ENCODE measurements at regions not wholly inside any gene's neighbourhood (a gene's known extent, or its start where the extent isn't known, plus 50 kb on each side); places are given as distances from the start of the nearest gene placed in this dataset.

GRCh38 chr20:12825226-12825595, 183.6 kb upstream of the SPTLC3 start:
- peaks cover 59% of the 10 kb centered on the region for H3K4me1 Mint-ChIP-seq
- H3K27ac Mint-ChIP-seq, result peak overlapping the region in 2 of 3 experiments; percentile 67 to 82
- peak overlapping the region in 1 of 3 experiments; percentile 5 for H3K4me3 Mint-ChIP-seq
- no peak for TF ChIP-seq CTCF (IDR thresholded peaks at IDR 0.05; ENCODE audit: unreplicated experiment in 3 of 3)
- H3K36me3 Mint-ChIP-seq (ENCODE audit: low read depth), result no peaks in the 10 kb centered on the region
- no peaks in the 10 kb centered on the region for H3K27me3 Mint-ChIP-seq (ENCODE audit: low read depth)
- H3K9me3 Mint-ChIP-seq, result no peaks in the 10 kb centered on the region

GRCh38 chr20:12827816-12828385, 180.9 kb upstream of the SPTLC3 start:
- H3K27me3 Mint-ChIP-seq (ENCODE audit: low read depth), result no peaks in the 10 kb centered on the region
- no peak overlapping the region for H3K4me3 Mint-ChIP-seq
- TF ChIP-seq CTCF (IDR thresholded peaks at IDR 0.05; ENCODE audit: unreplicated experiment in 3 of 3), result no peak

GRCh38 chr20:12829170-12829569, 179.6 kb upstream of the SPTLC3 start:
- Mint-ChIP-seq H3K4me1 (peaks cover 33% of the 10 kb centered on the region), H3K4me3 (no peak overlapping the region), H3K36me3 (ENCODE audit: low read depth) (no peaks in the 10 kb centered on the region), H3K9me3 (peaks cover 3% of the 10 kb centered on the region), H3K27ac (no peak overlapping the region), H3K27me3 (ENCODE audit: low read depth) (no peaks in the 10 kb centered on the region)
- TF ChIP-seq CTCF (IDR thresholded peaks at IDR 0.05; ENCODE audit: unreplicated experiment in 3 of 3), result no peak

More at GRCh38 chr20:12827816-12828385, 180.9 kb upstream of the SPTLC3 start:
- Mint-ChIP-seq H3K36me3 (ENCODE audit: low read depth) (no peaks in the 10 kb centered on the region), H3K9me3 (peaks cover 3% of the 10 kb centered on the region), H3K4me1 (peaks cover 39% of the 10 kb centered on the region), H3K27ac (no peak overlapping the region)

GRCh38 chr20:12833861-12834260, 174.9 kb upstream of the SPTLC3 start:
- no peak for TF ChIP-seq CTCF (IDR thresholded peaks at IDR 0.05; ENCODE audit: unreplicated experiment in 3 of 3)
- Mint-ChIP-seq H3K4me1 (peaks cover 7% of the 10 kb centered on the region), H3K36me3 (ENCODE audit: low read depth) (no peaks in the 10 kb centered on the region), H3K27ac (no peak overlapping the region), H3K9me3 (peaks cover 3% of the 10 kb centered on the region), H3K27me3 (ENCODE audit: low read depth) (no peaks in the 10 kb centered on the region), H3K4me3 (no peak overlapping the region)

GRCh38 chr20:12835999-12836398, 172.8 kb upstream of the SPTLC3 start:
- Mint-ChIP-seq H3K9me3 (peaks cover 3% of the 10 kb centered on the region), H3K4me3 (no peak overlapping the region), H3K27me3 (ENCODE audit: low read depth) (no peaks in the 10 kb centered on the region), H3K4me1 (peaks cover 7% of the 10 kb centered on the region), H3K27ac (no peak overlapping the region), H3K36me3 (ENCODE audit: low read depth) (no peaks in the 10 kb centered on the region)
- no peak for TF ChIP-seq CTCF (IDR thresholded peaks at IDR 0.05; ENCODE audit: unreplicated experiment in 3 of 3)

- no peaks in the 10 kb centered on the region for H3K36me3 Mint-ChIP-seq (ENCODE audit: low read depth)
- H3K27me3 Mint-ChIP-seq (ENCODE audit: low read depth), result no peaks in the 10 kb centered on the region
- H3K27ac Mint-ChIP-seq, result no peak overlapping the region
- H3K4me3 Mint-ChIP-seq, result no peak overlapping the region
- H3K9me3 Mint-ChIP-seq, result no peaks in the 10 kb centered on the region
- no peak for TF ChIP-seq CTCF (IDR thresholded peaks at IDR 0.05; ENCODE audit: unreplicated experiment in 3 of 3)
- H3K4me1 Mint-ChIP-seq, result peaks cover 7% of the 10 kb centered on the region
Measured at GRCh38 chr20:12837646-12838045, 171.1 kb upstream of the SPTLC3 start.

All from nephron (organoid).